Prostate gland (tissue), 2 donors: ENCODE measurements at regions not wholly inside any gene's neighbourhood (a gene's known extent, or its start where the extent isn't known, plus 50 kb on each side); places are given as distances from the start of the nearest gene placed in this dataset.

Experiments used
- CTCF ChIP-seq, 4 experiments: fragments of 200-600 bp in 2 of 4; fragments of 450-650 bp in 2 of 4; sonication (generic) in 2 of 4; IDR thresholded peaks; 1 replicate in 3 of 4; 2 replicates in 1 of 4; pipeline ENCODE4 v1.5.1; 2016 to 2019; ENCODE audit warnings: antibody characterized with exemption in 4 of 4, mild to moderate bottlenecking in 2 of 4, moderate library complexity in 2 of 4
- POLR2AphosphoS5 ChIP-seq: sonication (generic); formaldehyde crosslinking; IDR thresholded peaks from one replicate; pipeline ENCODE4 v1.6.1; 2017; ENCODE audit warnings: antibody characterized with exemption

- TF ChIP-seq CTCF (IDR thresholded peaks at IDR 0.05) = no peak
- TF ChIP-seq POLR2AphosphoS5 = no peak
These were observed 423.8 kb upstream of the EPHA5 start for GRCh38 chr4:66094070-66094469.
